Amniotic epithelial cell (primary cell): ENCODE measurements at regions not wholly inside any gene's neighbourhood (a gene's known extent, or its start where the extent isn't known, plus 50 kb on each side); places are given as distances from the start of the nearest gene placed in this dataset.

Source experiments
- DNase-seq: peaks from one replicate; pipeline ENCODE4 v3.0.0-alpha.2; 2010; ENCODE audit warnings: low read depth

GRCh38 chr7:19302731-19303130 is 157.5 kb upstream of the FERD3L start:
- no peak for DNase-seq

GRCh38 chr7:19296617-19297016 is 151.4 kb upstream of the FERD3L start:
- no peak for DNase-seq

- no peak for DNase-seq
Measured at GRCh38 chr7:19295376-19295775, 150.2 kb upstream of the FERD3L start.

- no peak for DNase-seq
Measured at GRCh38 chr7:19294619-19295018, 149.4 kb upstream of the FERD3L start.

GRCh38 chr7:19293431-19293830 is 148.2 kb upstream of the FERD3L start:
- DNase-seq, result no peak

GRCh38 chr7:19290968-19291367 is 145.7 kb upstream of the FERD3L start:
- peak; percentile 64 for DNase-seq

GRCh38 chr7:19290066-19290465 is 144.8 kb upstream of the FERD3L start:
- DNase-seq, result no peak

GRCh38 chr7:19284596-19285300 is 139.5 kb upstream of the FERD3L start:
- DNase-seq, result peak; percentile 91

- DNase-seq, result peak; percentile 54
Measured at GRCh38 chr7:19284136-19284535, 138.9 kb upstream of the FERD3L start.

GRCh38 chr7:19275000-19275399 is 129.8 kb upstream of the FERD3L start:
- no peak for DNase-seq

GRCh38 chr7:19272329-19272728 is 127.1 kb upstream of the FERD3L start:
- peak; percentile 48 for DNase-seq

- DNase-seq, result peak; percentile 27
Measured at GRCh38 chr7:19269301-19269700, 124.1 kb upstream of the FERD3L start.

GRCh38 chr7:19268737-19269136 is 123.5 kb upstream of the FERD3L start:
- DNase-seq, result peak; percentile 88

- no peak for DNase-seq
Measured at GRCh38 chr7:19262826-19263225, 117.6 kb upstream of the FERD3L start.

- DNase-seq, result peak; percentile 40
Measured at GRCh38 chr7:19249281-19249680, 104.1 kb upstream of the FERD3L start.

GRCh38 chr7:19248681-19249080 is 103.5 kb upstream of the FERD3L start:
- DNase-seq, result peak; percentile 50

- DNase-seq, result no peak
Measured at GRCh38 chr7:19248115-19248514, 102.9 kb upstream of the FERD3L start.

- DNase-seq, result no peak
Measured at GRCh38 chr7:19247017-19247416, 101.8 kb upstream of the FERD3L start.

GRCh38 chr7:19242246-19242645 is 97.0 kb upstream of the FERD3L start:
- DNase-seq, result no peak

- no peak for DNase-seq
Measured at GRCh38 chr7:19239951-19240350, 94.7 kb upstream of the FERD3L start.

- no peak for DNase-seq
Measured at GRCh38 chr7:19235680-19236079, 90.5 kb upstream of the FERD3L start.

GRCh38 chr7:19224951-19225350 is 79.7 kb upstream of the FERD3L start:
- peak; percentile 40 for DNase-seq

GRCh38 chr7:19215412-19215811 is 70.2 kb upstream of the FERD3L start:
- peak; percentile 84 for DNase-seq

- no peak for DNase-seq
Measured at GRCh38 chr7:19213746-19214145, 68.5 kb upstream of the FERD3L start.
